GM21723 (cell line): ENCODE measurements at regions not wholly inside any gene's neighbourhood (a gene's known extent, or its start where the extent isn't known, plus 50 kb on each side); places are given as distances from the start of the nearest gene placed in this dataset.

ENCODE experiments used
- ATAC-seq: cut with Tn5 transposase; IDR thresholded peaks from one replicate; pipeline ENCODE4 v1.9.1; 2021; ENCODE audit warnings: mild to moderate bottlenecking, moderate library complexity; ENCODE audit not compliant: unreplicated experiment

DNA sequence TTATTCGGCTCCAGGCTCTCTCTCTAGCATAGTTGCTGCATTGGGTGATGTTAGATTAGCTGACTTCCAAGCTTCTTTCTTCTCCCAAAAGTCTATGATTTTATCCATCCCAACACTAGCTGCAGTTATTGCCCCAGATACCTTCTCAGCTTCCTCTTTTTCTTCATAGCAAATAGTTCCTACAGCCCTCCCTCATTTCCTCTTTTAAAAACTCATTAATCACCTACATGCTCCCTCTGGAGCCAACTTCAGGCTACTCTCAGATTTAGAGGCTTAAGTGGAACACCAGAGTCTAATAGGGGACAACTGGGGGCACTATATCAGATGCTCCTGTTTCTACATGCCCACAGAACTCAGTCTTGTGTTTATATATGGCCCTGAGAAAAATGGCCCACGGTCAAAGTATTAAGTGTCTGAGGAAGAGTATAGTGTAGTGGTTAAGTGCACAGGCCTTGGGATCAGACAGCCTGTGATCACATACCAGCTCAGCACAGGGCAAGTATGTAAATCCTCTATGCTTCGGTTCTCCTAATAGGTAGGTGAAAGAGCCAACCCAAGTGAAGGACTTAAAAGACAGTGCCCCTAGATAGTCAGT is 241.9 kb upstream of the SLC14A2 start:
- no peak for ATAC-seq

DNA sequence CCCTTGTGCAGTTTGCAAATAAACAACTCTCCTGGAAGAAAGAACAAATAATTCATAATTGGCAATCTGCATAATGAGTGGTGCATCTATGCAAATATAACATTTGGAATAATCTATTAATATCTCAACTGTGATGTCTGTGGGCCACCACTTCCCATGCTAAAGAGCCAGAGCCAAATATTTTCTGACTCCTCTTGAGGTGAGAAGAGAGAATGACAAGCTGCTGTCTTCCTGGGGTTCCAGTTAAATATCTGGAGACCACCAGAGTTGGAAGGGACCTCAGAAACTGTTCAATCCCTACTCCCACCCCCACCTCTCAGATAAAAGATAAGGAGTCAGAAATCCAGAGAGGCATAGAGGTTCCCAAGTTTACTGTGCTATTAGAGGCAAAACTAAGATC is 241.0 kb upstream of the SLC14A2 start:
- no peak for ATAC-seq

DNA sequence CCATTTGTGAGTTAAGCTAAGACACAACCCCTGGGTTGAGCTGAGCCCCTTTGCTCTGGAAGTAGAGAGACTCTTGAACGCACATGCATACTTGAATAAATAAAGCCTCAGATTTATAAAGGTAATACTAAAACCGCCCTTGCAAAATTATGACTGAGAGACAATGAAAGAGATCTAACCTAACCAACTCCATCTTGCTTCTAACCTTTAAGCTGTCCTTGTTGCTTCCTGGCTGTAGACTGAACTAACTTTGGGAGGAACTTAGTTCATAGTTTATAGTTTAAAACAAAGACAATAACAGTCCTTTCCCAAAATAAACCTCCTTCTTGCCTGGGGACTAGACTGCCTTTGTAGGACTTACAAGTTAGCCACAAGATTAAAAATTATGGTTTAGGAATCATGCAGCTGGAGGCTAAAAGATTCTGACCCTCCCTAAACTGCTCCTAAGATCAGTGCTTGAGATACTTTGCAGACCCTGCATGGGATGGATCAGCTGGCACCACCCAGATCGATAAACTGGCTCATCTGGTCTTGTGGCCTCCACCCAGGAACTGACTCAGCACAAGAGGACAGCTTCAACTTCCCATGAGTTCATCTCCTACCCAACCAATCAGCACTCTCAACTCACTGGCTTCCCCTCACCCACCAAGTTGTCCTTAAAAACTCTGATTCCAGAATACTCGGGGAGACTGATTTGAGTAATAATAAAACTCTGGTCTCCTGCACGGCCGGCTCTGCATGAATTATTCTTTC is 240.2 kb upstream of the SLC14A2 start:
- ATAC-seq: no peak

DNA sequence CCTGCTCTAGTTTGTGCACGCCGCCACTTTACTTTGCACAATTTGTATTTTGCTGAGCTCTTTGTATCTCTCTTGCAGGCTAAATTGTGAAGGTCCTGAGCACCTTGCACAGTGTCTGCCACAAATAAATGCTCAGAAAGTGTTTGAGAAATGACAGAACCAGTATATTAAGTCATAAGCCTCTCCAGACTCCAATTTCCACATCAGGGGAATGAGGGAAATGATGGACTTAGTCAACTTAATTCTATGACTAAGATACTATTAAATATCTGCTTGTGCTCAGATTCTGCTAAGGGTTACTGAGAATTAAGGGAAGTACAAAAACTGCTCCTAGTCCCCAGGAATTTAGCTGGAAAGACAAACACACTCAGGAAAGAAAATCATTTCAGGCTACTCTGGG is 239.1 kb upstream of the SLC14A2 start:
- no peak for ATAC-seq

DNA sequence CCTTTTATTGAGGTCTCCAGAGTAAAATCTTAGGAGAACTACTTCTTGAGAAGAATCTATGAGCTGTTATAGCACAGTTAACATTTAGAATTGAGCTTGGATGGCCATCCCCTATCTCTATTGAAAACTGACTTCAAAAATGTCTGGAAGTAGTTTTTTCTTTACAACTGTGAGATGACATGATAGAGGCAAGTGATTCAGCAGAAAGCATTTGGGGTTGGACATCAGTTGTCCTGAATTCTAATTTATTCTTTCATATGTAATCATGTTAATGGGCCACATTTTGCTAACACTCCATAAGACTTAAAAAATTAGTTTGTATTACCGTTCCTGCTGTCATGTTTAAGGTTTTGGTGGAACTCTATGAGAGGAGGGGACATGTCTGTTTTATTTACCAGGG is 237.0 kb upstream of the SLC14A2 start:
- ATAC-seq: no peak

DNA sequence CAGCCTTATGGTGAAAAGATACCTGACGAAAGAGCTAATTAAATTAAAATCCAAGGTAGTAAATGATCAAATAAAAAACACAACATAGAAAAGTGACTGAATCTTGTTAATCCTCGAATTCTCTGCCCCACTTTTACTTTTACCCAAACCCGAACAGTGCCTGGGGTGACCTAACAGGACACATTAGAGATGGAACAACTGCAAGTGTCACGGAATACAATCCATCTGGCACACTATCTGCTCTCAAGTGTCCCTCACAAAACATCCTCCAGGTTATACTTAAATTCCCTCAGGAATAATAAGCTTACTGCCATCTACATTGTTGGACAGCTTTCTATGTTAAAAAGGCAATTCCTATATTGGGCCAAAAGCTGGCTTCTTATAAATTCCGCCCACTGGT is 236.3 kb upstream of the SLC14A2 start:
- ATAC-seq: no peak

DNA sequence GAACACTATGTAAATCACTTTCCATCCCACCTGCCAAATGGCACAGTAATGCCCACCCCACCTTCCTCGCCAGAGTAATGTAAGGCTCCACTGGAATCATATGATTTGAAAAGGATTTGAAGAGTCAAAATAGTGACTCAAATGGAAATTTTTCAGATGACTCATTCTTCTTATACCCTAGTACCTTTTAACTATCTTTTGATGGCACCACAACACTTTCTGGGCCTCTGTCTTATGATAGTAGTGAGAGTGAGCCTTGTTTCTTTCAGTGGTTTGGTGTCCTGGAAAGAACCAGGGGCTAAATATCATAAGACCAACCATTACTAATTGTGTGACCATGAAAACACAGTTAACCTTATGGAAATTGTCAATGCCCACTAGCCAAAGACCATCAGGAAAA is 235.4 kb upstream of the SLC14A2 start:
- ATAC-seq: peak; percentile 75

DNA sequence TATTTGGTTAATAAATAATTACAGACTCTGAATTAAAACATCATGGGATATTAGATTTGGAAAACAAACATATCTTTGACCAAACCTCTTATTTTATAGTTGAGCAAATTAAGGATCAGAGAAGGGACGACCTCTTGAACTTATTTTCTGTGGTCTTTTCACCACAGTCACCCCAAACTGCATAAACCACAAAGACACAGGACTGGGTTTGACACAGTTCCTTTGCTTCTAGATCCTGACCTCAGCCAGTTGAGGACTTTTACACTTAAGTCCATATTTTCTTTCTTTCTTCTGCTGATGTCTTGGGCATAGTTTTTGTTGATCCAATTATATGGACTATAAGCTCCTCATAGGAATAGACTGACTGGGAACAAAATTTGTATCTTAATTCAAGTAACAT is 234.0 kb upstream of the SLC14A2 start:
- no peak for ATAC-seq

DNA sequence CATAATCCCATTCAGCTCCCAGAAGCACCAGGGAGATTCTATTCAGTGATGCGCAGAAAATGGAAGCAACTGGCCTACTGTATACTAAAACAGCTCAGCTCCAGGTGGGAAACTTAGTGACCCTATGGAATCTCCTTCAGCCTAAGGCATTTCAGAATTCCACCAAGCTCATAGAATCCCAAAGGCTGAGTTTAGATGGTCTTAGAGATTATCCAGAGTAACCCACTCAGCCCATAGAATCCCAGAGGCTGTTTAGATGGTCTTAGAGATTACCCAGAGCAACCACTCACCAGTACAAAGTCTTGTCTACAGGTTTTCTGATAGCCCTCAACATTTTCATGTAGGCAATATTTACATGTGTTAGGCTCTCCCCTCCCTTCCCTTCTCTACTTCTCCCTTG is 232.0 kb upstream of the SLC14A2 start:
- no peak for ATAC-seq

DNA sequence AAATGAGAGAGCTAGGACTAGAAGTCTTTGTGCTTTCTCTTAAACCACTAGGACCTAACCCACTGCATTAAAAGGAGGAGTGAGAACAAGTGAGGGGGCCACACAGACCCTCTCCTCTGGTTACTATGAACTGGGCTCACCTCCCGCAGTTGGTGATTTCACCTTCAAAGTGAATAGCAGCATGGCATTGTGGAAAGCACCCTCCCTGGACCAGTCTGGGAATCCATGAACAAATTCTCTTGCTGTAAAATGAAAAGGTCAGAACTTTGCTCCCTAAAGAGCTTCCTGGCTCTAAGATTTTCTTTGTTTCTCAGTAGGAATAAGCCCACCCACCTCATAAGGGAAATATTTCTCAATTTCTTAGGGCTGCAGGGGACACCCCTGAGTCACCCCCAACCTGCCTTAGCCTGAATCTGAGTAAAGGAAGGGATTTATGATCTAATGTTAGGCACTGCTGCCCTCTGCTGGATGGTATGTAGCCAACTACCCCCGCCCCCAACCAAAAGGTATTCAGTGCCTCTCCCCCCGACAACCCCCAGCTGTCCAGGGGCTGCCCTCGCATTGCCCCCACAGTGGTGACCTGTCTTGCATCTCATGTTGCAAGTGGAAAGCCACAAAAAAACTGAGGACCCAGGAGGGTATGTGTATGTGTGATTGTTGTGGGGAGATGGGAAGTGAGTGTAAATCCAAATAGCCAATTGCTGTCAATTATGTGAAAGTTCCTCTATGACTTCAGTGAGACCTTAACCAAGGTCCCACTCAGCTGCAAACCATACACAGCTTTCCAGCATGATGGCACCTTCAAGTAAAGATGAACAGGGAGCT is 230.9 kb upstream of the SLC14A2 start:
- ATAC-seq: peak; percentile 56

DNA sequence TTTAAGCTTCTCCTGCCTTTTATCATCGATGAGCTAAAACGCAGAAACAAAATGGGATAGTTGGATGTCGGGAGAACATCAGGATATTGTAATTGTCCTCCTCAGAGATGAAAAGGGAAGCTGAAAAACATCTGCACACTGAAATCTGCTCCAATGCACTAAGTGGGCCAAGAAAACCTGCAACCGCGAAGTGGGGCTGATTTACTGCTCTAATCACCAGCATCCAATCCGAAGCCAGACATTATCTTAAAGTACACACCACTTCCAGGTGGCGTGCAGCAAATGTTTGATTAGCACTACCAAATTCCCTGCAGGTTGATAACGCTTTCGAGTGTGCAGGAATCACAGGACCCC is 230.3 kb upstream of the SLC14A2 start:
- ATAC-seq: no peak

DNA sequence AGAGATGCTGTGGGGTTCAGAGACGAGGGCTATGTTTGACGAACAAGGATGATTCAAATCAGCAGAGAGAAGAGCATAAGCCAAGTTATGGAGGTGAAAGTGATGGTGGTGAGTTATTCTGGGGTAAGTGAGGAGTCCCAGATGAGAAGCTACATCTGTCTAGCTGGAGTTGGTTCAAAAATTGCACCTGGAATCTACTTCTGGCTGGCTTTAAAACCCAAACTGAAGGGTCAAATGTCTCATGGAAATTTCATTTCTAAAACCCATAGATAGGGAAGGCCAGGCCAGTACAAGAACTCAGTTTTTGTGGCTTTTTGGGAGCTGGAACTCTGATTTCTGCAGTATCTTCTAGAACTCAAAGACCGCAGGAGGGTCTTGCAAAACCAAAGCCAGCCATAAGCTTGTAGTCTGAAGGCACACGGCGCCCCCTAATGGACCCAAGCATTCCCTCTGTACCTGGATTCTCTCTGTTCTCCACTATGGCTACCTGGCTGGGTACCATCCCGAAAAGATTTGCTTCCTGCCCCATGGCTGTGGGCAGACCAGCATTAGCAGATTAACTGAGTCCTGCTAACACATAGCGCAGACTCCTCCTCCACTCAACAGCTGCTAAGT is 229.1 kb upstream of the SLC14A2 start:
- no peak for ATAC-seq

DNA sequence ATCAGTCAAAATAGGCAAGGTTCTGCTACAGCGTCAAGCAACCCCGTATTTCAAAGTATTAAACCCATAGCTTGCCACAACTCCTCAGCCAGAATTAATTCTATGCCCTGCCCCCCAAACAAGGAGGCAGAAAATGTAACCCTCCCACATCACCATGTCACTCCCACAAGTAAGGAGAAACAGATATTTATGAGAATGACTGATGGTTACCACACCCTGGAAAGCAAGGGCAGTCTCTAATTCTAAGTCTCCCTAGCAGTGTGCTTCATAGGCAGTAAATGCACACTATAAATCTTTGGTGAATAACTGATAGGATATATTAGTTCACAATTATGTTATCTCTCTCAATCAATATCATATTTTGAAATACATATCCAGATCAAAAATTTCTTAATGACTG is 228.0 kb upstream of the SLC14A2 start:
- ATAC-seq: no peak

DNA sequence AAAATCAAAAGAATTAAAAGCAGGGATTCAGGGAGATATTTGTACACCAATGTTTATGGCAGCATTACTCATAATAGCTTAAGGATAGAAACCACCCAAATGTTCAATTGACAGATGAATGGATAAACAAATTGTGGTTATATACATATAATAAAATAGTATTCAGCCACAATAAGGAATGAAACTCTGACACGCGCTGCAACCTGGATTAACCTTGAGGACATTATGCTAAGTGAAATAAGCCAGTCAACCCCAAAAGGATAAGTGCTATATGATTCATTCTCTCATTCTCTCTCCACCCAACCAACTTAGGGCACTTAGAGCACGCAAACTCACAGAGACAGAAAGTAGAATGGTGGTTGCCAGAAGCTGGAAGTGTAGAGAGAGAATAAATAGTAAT is 216.8 kb upstream of the SLC14A2 start:
- no peak for ATAC-seq

DNA sequence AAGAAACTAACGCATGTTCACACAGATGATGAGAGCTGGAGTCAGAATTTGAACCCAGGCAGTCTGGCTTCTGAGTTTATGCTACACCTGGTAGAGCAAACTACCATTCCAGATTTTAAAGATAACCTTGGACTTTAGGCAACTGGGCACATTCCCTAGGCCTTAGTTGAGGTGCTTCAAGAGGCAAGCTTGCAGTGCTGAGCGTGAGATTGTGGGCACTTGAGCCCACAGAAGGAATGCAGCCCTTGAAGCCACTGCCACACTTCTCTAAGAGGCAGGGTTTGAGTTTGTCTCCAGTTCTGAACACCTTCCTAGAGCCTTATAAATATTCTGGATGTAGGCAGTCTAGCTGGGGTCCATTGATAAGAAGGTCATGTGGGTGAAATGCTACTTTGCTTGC is 216.1 kb upstream of the SLC14A2 start:
- ATAC-seq: no peak

DNA sequence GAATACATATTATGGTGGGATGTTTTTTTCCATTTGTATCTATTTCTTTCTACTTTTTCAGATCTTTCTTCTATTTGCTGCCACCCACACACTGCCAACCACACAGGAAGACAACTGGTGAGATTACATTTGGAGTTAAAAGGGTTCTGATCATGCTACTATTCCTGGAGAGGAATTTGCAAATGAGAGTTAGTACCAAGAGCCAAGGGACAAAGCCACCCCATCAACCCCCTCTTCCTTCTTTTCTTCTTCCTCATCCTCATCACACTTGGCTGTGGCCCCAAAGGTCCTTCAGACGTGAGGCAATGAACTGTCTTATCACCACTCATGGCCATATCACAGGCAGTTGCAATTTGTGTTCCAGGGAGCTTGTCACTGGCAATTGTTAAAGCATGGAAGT is 215.6 kb upstream of the SLC14A2 start:
- ATAC-seq: no peak

DNA sequence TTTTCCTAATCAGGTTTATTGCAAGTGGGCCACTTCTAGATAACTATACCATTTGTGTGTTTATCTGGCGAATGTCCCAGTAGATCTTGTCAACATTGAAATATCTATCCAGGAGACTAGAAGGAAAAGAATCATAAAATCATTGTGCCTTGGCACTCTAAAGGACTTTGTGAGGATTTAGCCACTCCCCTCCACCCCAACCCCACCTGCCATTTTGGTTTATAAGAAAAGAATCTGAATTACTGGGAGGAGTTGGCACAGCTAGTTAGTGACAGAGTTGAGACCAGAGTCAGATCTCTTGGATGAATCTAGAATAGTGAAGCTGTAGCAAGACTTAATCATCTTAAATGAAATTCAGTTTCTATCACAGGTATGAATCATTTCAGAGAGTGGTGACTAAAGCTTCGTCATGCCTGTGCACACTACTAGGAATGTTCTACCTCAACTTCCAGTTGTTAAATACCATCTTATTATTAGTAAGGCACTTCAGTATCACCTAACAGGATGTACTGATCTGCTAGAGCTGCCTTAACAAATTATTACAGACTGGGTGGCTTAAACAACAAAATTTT is 212.7 kb upstream of the SLC14A2 start:
- ATAC-seq: no peak

DNA sequence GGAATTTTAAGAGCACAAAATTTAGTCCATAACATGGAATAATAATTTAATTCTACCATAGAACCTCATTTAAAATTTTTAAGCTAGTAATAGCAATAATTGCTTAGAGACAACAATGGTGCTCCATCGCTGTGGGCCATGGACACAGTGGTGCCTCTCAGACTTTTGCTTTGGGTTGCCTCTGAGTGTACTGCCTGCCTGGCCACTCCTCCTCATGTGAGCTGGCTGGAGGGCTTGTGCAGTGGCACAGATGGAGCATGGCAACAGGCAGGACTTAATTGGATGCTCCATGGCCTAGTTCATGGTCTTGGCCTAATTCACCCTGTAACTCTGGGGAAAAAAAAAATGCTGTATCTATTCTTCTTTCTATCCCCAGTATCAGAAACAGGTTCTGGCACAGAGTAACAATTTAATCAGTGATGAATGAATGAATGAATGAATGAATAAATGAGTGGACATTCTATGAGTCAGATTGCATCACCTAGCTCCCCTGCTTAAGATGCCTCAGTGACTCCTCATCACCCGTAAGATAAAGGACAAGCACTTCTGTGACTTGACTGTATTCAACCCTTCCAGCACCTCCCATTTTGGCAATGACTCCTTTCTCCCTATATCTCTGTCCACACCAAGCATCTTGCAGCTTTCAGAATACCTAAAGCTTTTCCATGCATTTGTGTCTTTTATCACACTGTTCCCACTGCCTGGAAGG is 211.8 kb upstream of the SLC14A2 start:
- ATAC-seq: no peak

DNA sequence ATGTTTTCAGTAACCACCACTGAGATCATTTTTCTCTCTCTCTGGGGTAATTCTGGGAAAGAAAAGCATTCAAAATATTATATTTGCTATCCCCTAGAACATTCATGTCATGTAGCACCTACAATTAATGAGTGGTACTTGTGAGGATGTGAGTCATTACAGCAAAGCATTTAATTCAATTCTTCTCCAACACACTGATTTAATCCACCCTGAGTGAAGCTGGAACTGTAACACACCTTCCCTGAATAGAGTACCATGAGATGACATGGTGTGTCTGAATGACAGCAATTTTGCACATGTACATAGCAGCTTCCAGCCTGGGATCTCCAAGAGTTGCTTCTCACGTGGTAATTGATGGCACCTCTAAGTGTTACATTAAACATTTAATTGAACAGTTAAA is 207.1 kb upstream of the SLC14A2 start:
- no peak for ATAC-seq

DNA sequence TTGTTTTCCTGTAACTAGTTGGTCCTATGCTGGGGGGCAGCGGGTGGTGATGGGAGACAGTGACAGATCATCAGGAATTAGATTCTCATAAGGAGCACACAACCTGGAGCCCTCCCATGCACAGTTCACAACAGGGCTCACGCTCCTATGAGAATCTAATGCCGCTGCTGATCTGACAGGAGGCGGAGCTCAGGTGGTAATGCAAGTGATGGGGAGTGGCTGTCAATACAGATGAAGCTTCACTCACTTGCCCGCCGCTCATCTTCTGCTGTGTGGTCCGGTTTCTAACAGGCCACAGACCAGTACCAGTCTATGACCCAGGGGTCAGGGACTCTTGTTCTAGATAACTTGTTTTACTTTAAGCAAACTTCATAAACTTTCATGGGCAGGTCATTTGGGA is 205.3 kb upstream of the SLC14A2 start:
- no peak for ATAC-seq

DNA sequence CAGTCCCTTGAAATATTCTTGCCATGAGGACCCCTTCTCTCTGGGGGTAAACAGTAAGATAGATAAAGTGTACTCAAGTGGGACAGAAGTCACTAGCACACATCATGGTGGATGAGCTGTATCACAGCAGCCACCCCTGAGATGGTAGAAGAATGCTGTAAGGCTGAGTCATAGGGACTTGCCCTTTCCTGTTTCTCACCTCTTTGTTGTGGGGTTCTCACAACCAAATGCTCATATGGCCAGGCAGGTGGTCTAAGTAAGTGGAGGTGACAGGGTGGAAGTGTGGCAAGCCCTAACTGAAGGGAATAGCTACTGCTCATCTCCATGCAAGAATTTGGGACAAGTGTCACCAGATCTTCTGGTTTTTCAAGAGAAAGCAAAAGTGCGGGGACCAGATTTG is 202.7 kb upstream of the SLC14A2 start:
- no peak for ATAC-seq
